HG02642 (cell line): ENCODE measurements at regions not wholly inside any gene's neighbourhood (a gene's known extent, or its start where the extent isn't known, plus 50 kb on each side); places are given as distances from the start of the nearest gene placed in this dataset.

ENCODE experiments used
- ATAC-seq: cut with Tn5 transposase; IDR thresholded peaks from one replicate; pipeline ENCODE4 v1.9.1; 2021; ENCODE audit warnings: mild to moderate bottlenecking; ENCODE audit not compliant: unreplicated experiment, poor library complexity

GRCh38 chr22:34038801-34039555, 118.7 kb upstream of the LARGE1 start:
- no peak for ATAC-seq

- ATAC-seq: no peak
Observed at GRCh38 chr22:34045311-34045710, 125.0 kb upstream of the LARGE1 start.

- no peak for ATAC-seq
Observed at GRCh38 chr22:34055525-34056200, 135.4 kb upstream of the LARGE1 start.

GRCh38 chr22:34057726-34058125, 137.4 kb upstream of the LARGE1 start:
- no peak for ATAC-seq

- no peak for ATAC-seq
Observed at GRCh38 chr22:34064696-34065095, 144.4 kb upstream of the LARGE1 start.

GRCh38 chr22:34067031-34067430, 146.8 kb upstream of the LARGE1 start:
- no peak for ATAC-seq

- ATAC-seq: no peak
Observed at GRCh38 chr22:34068001-34068400, 147.7 kb upstream of the LARGE1 start.

GRCh38 chr22:34070051-34070450, 149.8 kb upstream of the LARGE1 start:
- no peak for ATAC-seq

GRCh38 chr22:34070531-34070930, 150.3 kb upstream of the LARGE1 start:
- ATAC-seq: no peak

- ATAC-seq: no peak
Observed at GRCh38 chr22:34072585-34072984, 152.3 kb upstream of the LARGE1 start.

GRCh38 chr22:34080433-34080832, 160.2 kb upstream of the LARGE1 start:
- ATAC-seq: no peak

GRCh38 chr22:34096770-34097169, 176.5 kb upstream of the LARGE1 start:
- no peak for ATAC-seq

GRCh38 chr22:34099278-34099677, 179.0 kb upstream of the LARGE1 start:
- no peak for ATAC-seq

GRCh38 chr22:34102633-34103032, 182.4 kb upstream of the LARGE1 start:
- ATAC-seq: no peak

GRCh38 chr22:34105461-34106062, 185.3 kb upstream of the LARGE1 start:
- ATAC-seq: no peak

- ATAC-seq: no peak
Observed at GRCh38 chr22:34108168-34108567, 187.9 kb upstream of the LARGE1 start.

- ATAC-seq: no peak
Observed at GRCh38 chr22:34111210-34111824, 191.0 kb upstream of the LARGE1 start.

- no peak for ATAC-seq
Observed at GRCh38 chr22:34113381-34113780, 193.1 kb upstream of the LARGE1 start.

- ATAC-seq: no peak
Observed at GRCh38 chr22:34114406-34114805, 194.1 kb upstream of the LARGE1 start.

- ATAC-seq: no peak
Observed at GRCh38 chr22:34115722-34116121, 195.4 kb upstream of the LARGE1 start.

- no peak for ATAC-seq
Observed at GRCh38 chr22:34116126-34116525, 195.8 kb upstream of the LARGE1 start.
